Right cardiac atrium (tissue), 5 donors: ENCODE measurements at regions not wholly inside any gene's neighbourhood (a gene's known extent, or its start where the extent isn't known, plus 50 kb on each side); places are given as distances from the start of the nearest gene placed in this dataset.

ENCODE experiments used
- ATAC-seq, 2 donors: fragments of 200-7000 bp; cut with Tn5 transposase; one replicate each; pipeline versions ENCODE4 v1.8.0 to v1.9.1; 2020; ENCODE audit warnings: moderate library complexity in 2 of 2, mild to moderate bottlenecking in 1 of 2
- DNase-seq, 3 donors: peaks; one replicate each; pipeline ENCODE4 v3.0.0-alpha.2; 2020
- H3K27ac ChIP-seq: one replicate; pipeline ENCODE4 v1.5.1; 2013; ENCODE audit warnings: mild to moderate bottlenecking, low read length, control low read depth, moderate library complexity
- H3K27me3 ChIP-seq: one replicate; pipeline ENCODE4 v1.6.1; 2013; ENCODE audit not compliant: control insufficient read depth, insufficient read depth
- H3K4me1 ChIP-seq: one replicate; pipeline ENCODE4 v1.6.1; 2013; ENCODE audit warnings: low read length; ENCODE audit not compliant: control insufficient read depth, insufficient read depth
- H3K4me3 ChIP-seq: one replicate; pipeline ENCODE4 v1.5.1; 2013; ENCODE audit warnings: low read length, control low read depth
- H3K9me3 ChIP-seq: one replicate; pipeline ENCODE4 v1.6.1; 2013; ENCODE audit warnings: low read length; ENCODE audit not compliant: control insufficient read depth
- WGBS: extraction: QIAGEN DNeasy Blood & Tissue Kit; methylation state at CpG from one replicate; pipeline ENCODE4 v1.1.7; 2013; 5-methylcytosine and 5-hydroxymethylcytosine counted together
- intact Hi-C, 4 donors: fragments of 100-400 bp; cut with DNase I; formaldehyde crosslinking; loops; one replicate each; pipeline versions ENCODE4 v1.11.0 to v1.14.0; 2022 to 2023
- donor health status: healthy with polysubstance abuse.
- donor health status: DM: no; HTN: yes; CAD: no.
- donor health status: DM: no; HTN: no; CAD: no.
- donor health status: DM: no; HTN: yes; CAD: no; lungs with severe emphysema.
- donor health status: DM: yes; HTN: yes; CAD: no.

- no peak for DNase-seq
- intact Hi-C loops, result no loop called here
- no peak for ATAC-seq
- Histone ChIP-seq H3K27ac (no peak overlapping the region), H3K4me3 (no peak overlapping the region), H3K27me3 (no peaks in the 10 kb centered on the region), H3K9me3 (no peaks in the 10 kb centered on the region), H3K4me1 (no peaks in the 10 kb centered on the region)
- 94% methylated on average over 5 of the region's 5 CpGs for WGBS
Measured at GRCh38 chr10:78385599-78385998, 351.9 kb downstream of the RPS24 start.

- ATAC-seq (no peak), DNase-seq (no peak)
- intact Hi-C loops, result no loop called here
- no peaks in the 10 kb centered on the region for H3K9me3 ChIP-seq
- 80% methylated on average over 5 of the region's 5 CpGs for WGBS
- H3K27me3 ChIP-seq, result no peaks in the 10 kb centered on the region
- no peak overlapping the region for H3K27ac ChIP-seq
- H3K4me1 ChIP-seq, result no peaks in the 10 kb centered on the region
- H3K4me3 ChIP-seq, result no peak overlapping the region
Measured at GRCh38 chr10:78386509-78386908, 352.8 kb downstream of the RPS24 start.

- H3K9me3 ChIP-seq, result no peaks in the 10 kb centered on the region
- no peaks in the 10 kb centered on the region for H3K27me3 ChIP-seq
- no peak for ATAC-seq
- WGBS, result 90% methylated on average over 9 of the region's 9 CpGs
- intact Hi-C loops, result no loop called here
- no peak overlapping the region for H3K27ac ChIP-seq
- no peak for DNase-seq
- no peaks in the 10 kb centered on the region for H3K4me1 ChIP-seq
- H3K4me3 ChIP-seq, result no peak overlapping the region
Measured at GRCh38 chr10:78388331-78389050, 354.8 kb downstream of the RPS24 start.

GRCh38 chr10:78389419-78389818 lies 355.8 kb downstream of the RPS24 start:
- DNase-seq (no peak), ATAC-seq (no peak)
- intact Hi-C loops, result no loop called here
- no peaks in the 10 kb centered on the region for H3K9me3 ChIP-seq
- H3K4me1 ChIP-seq, result peaks cover 3% of the 10 kb centered on the region
- H3K27me3 ChIP-seq, result no peaks in the 10 kb centered on the region
- H3K27ac ChIP-seq, result no peak overlapping the region
- WGBS, result 94% methylated on average over 3 of the region's 3 CpGs
- H3K4me3 ChIP-seq, result no peak overlapping the region

- DNase-seq, result no peak
- H3K4me1 ChIP-seq, result peaks cover 3% of the 10 kb centered on the region
- H3K27me3 ChIP-seq, result no peaks in the 10 kb centered on the region
- WGBS, result 87% methylated on average over 6 of the region's 6 CpGs
- no peak overlapping the region for H3K4me3 ChIP-seq
- H3K9me3 ChIP-seq, result no peaks in the 10 kb centered on the region
- intact Hi-C loops, result no loop called here
- H3K27ac ChIP-seq, result no peak overlapping the region
- no peak for ATAC-seq
Measured at GRCh38 chr10:78390051-78390450, 356.4 kb downstream of the RPS24 start.

- intact Hi-C loops, result no loop called here
- no peaks in the 10 kb centered on the region for H3K9me3 ChIP-seq
- ATAC-seq, result no peak
- DNase-seq, result no peak
- WGBS, result 87% methylated on average over 5 of the region's 5 CpGs
- no peak overlapping the region for H3K27ac ChIP-seq
- H3K4me1 ChIP-seq, result peaks cover 3% of the 10 kb centered on the region
- no peak overlapping the region for H3K4me3 ChIP-seq
- H3K27me3 ChIP-seq, result no peaks in the 10 kb centered on the region
Measured at GRCh38 chr10:78390817-78391216, 357.2 kb downstream of the RPS24 start.

- Histone ChIP-seq H3K4me1 (peaks cover 3% of the 10 kb centered on the region), H3K9me3 (no peaks in the 10 kb centered on the region), H3K27ac (no peak overlapping the region), H3K4me3 (no peak overlapping the region), H3K27me3 (no peaks in the 10 kb centered on the region)
- ATAC-seq (no peak), DNase-seq (no peak)
- intact Hi-C loops, result no loop called here
- 92% methylated on average over 7 of the region's 7 CpGs for WGBS
Measured at GRCh38 chr10:78391585-78391984, 357.9 kb downstream of the RPS24 start.

- no peaks in the 10 kb centered on the region for H3K27me3 ChIP-seq
- 75% methylated on average over 2 of the region's 2 CpGs for WGBS
- H3K4me1 ChIP-seq, result peaks cover 3% of the 10 kb centered on the region
- ATAC-seq (no peak), DNase-seq (no peak)
- no peak overlapping the region for H3K4me3 ChIP-seq
- H3K27ac ChIP-seq, result no peak overlapping the region
- H3K9me3 ChIP-seq, result no peaks in the 10 kb centered on the region
- intact Hi-C loops, result no loop called here
Measured at GRCh38 chr10:78392197-78392596, 358.5 kb downstream of the RPS24 start.

GRCh38 chr10:78393094-78393493 lies 359.4 kb downstream of the RPS24 start:
- peaks cover 3% of the 10 kb centered on the region for H3K4me1 ChIP-seq
- ATAC-seq (peak; percentile 25 to 48), DNase-seq (no peak)
- no peak overlapping the region for H3K27ac ChIP-seq
- no peaks in the 10 kb centered on the region for H3K27me3 ChIP-seq
- H3K4me3 ChIP-seq, result no peak overlapping the region
- no peaks in the 10 kb centered on the region for H3K9me3 ChIP-seq
- intact Hi-C loops, result no loop called here

GRCh38 chr10:78394047-78394446 lies 360.4 kb downstream of the RPS24 start:
- 55% methylated on average over 4 of the region's 4 CpGs for WGBS
- DNase-seq (no peak), ATAC-seq (peak; percentile 43 to 48)
- Histone ChIP-seq H3K4me1 (peaks cover 6% of the 10 kb centered on the region), H3K9me3 (no peaks in the 10 kb centered on the region), H3K27me3 (no peaks in the 10 kb centered on the region), H3K4me3 (no peak overlapping the region), H3K27ac (no peak overlapping the region)
- intact Hi-C loops, result no loop called here

- Histone ChIP-seq H3K9me3 (no peaks in the 10 kb centered on the region), H3K27me3 (no peaks in the 10 kb centered on the region), H3K27ac (no peak overlapping the region), H3K4me3 (no peak overlapping the region), H3K4me1 (peaks cover 8% of the 10 kb centered on the region)
- DNase-seq (no peak), ATAC-seq (no peak)
- intact Hi-C loops, result no loop called here
- 95% methylated on average over 4 of the region's 4 CpGs for WGBS
Measured at GRCh38 chr10:78395162-78395561, 361.5 kb downstream of the RPS24 start.

- DNase-seq, result no peak
- no peaks in the 10 kb centered on the region for H3K27me3 ChIP-seq
- H3K27ac ChIP-seq, result no peak overlapping the region
- intact Hi-C loops, result no loop called here
- no peak overlapping the region for H3K4me3 ChIP-seq
- no peak for ATAC-seq
- peaks cover 11% of the 10 kb centered on the region for H3K4me1 ChIP-seq
- H3K9me3 ChIP-seq, result no peaks in the 10 kb centered on the region
- 89% methylated on average over 4 of the region's 4 CpGs for WGBS
Measured at GRCh38 chr10:78396754-78397153, 363.1 kb downstream of the RPS24 start.
